GM23338 (cell line): ENCODE measurements at regions not wholly inside any gene's neighbourhood (a gene's known extent, or its start where the extent isn't known, plus 50 kb on each side); places are given as distances from the start of the nearest gene placed in this dataset.

Experiments
- ATAC-seq: fragments of 200-7000 bp; cut with Tn5 transposase; 3 replicates; pipeline ENCODE4 v1.9.1; 2020
- DNase-seq: peaks from one replicate; pipeline ENCODE4 v3.0.0-alpha.2; 2015; ENCODE audit warnings: low spot score
- H2AFZ ChIP-seq: fragments of 200-600 bp; sonication (generic); 2 replicates; pipeline ENCODE4 v1.8.0; 2016; ENCODE audit warnings: antibody characterized with exemption, mild to moderate bottlenecking, moderate library complexity
- H3F3A ChIP-seq: fragments of 200-600 bp; sonication (generic); replicated peaks from 2 replicates; pipeline ENCODE4 v1.8.0; 2017; ENCODE audit warnings: antibody characterized with exemption, mixed run types, low read depth
- H3K27ac ChIP-seq: fragments of 200-600 bp; sonication (generic); 2 replicates; pipeline ENCODE4 v1.6.1; 2016; ENCODE audit warnings: low read depth
- H3K27me3 ChIP-seq: fragments of 200-600 bp; sonication (generic); 2 replicates; pipeline ENCODE4 v1.8.0; 2016; ENCODE audit warnings: mild to moderate bottlenecking, mixed run types, moderate library complexity; ENCODE audit not compliant: insufficient read depth
- H3K36me3 ChIP-seq: fragments of 200-600 bp; sonication (generic); 2 replicates; pipeline ENCODE4 v1.8.0; 2016; ENCODE audit warnings: mild to moderate bottlenecking; ENCODE audit not compliant: insufficient read depth
- H3K4me1 ChIP-seq: fragments of 200-600 bp; sonication (generic); 2 replicates; pipeline ENCODE4 v1.8.0; 2016; ENCODE audit warnings: mild to moderate bottlenecking, moderate library complexity; ENCODE audit not compliant: insufficient read depth
- H3K4me2 ChIP-seq: fragments of 200-600 bp; sonication (generic); 2 replicates; pipeline ENCODE4 v1.7.1; 2017; ENCODE audit warnings: mixed run types
- H3K4me3 ChIP-seq: fragments of 200-600 bp; sonication (generic); 2 replicates; pipeline ENCODE4 v1.6.1; 2016; ENCODE audit warnings: mixed run types
- H3K79me2 ChIP-seq: fragments of 200-600 bp; sonication (generic); replicated peaks from 2 replicates; pipeline ENCODE4 v1.8.0; 2017; ENCODE audit warnings: mild to moderate bottlenecking; ENCODE audit not compliant: insufficient read depth
- H3K9me2 ChIP-seq: fragments of 200-600 bp; sonication (generic); 2 replicates; pipeline ENCODE4 v1.8.0; 2017; ENCODE audit not compliant: insufficient read depth
- H4K20me1 ChIP-seq: fragments of 200-600 bp; sonication (generic); replicated peaks from 2 replicates; pipeline ENCODE4 v1.8.0; 2017; ENCODE audit warnings: mild to moderate bottlenecking; ENCODE audit not compliant: insufficient read depth
- H3K27ac Mint-ChIP-seq: 2 replicates; pipeline ENCODE4 v1.8.0; 2020; ENCODE audit warnings: inconsistent platforms, mild to moderate bottlenecking, moderate library complexity, mixed read lengths
- H3K27me3 Mint-ChIP-seq: 3 replicates; pipeline ENCODE4 v1.8.0; 2022; ENCODE audit warnings: low read depth, mild to moderate bottlenecking, moderate library complexity, mixed read lengths, inconsistent platforms; ENCODE audit not compliant: insufficient read depth, poor library complexity
- H3K36me3 Mint-ChIP-seq: 3 replicates; pipeline ENCODE4 v1.8.0; 2021; ENCODE audit warnings: low read depth, mild to moderate bottlenecking, inconsistent platforms, moderate library complexity, mixed read lengths
- H3K4me1 Mint-ChIP-seq: 3 replicates; pipeline ENCODE4 v1.8.0; 2020; ENCODE audit warnings: mild to moderate bottlenecking, inconsistent platforms, mixed read lengths
- H3K4me3 Mint-ChIP-seq: 3 replicates; pipeline ENCODE4 v1.8.0; 2021; ENCODE audit warnings: moderate library complexity, mild to moderate bottlenecking, inconsistent platforms, mixed read lengths
- H3K9me3 Mint-ChIP-seq: 3 replicates; pipeline ENCODE4 v1.8.0; 2020; ENCODE audit warnings: moderate library complexity, mild to moderate bottlenecking, inconsistent platforms, mixed read lengths
- CREB1 ChIP-seq: fragments of 250-450 bp; sonication (Bioruptor Pico); IDR thresholded peaks from 2 replicates; pipeline ENCODE4 v1.5.0; 2020; ENCODE audit warnings: low read depth, mild to moderate bottlenecking, moderate library complexity
- CTCF ChIP-seq, 2 experiments: fragments of 200-600 bp in 1 of 2; sonication (generic) in 1 of 2; conservative IDR thresholded peaks; 2 replicates each; pipeline versions ENCODE4 v1.5.1 to v1.6.1; 2016 to 2017; ENCODE audit warnings: antibody characterized with exemption in 2 of 2, low read depth in 2 of 2, mild to moderate bottlenecking in 2 of 2, moderate library complexity in 1 of 2
- ETS1 ChIP-seq: IDR thresholded peaks from 2 replicates; pipeline ENCODE4 v1.6.1; 2016; ENCODE audit warnings: antibody characterized with exemption
- EZH2phosphoT487 ChIP-seq: fragments of 200-600 bp; sonication (generic); IDR thresholded peaks from one replicate; pipeline ENCODE4 v1.8.1; 2018; ENCODE audit warnings: antibody characterized with exemption; ENCODE audit not compliant: unreplicated experiment
- NANOG ChIP-seq: IDR thresholded peaks from 2 replicates; pipeline ENCODE4 v1.6.1; 2016; ENCODE audit warnings: antibody characterized with exemption, borderline replicate concordance
- STAT1 ChIP-seq: IDR thresholded peaks from one replicate; pipeline ENCODE4 v1.6.1; 2016; ENCODE audit warnings: antibody characterized with exemption; ENCODE audit not compliant: unreplicated experiment
- ZNF114 ChIP-seq: fragments of 250-450 bp; sonication (Bioruptor Pico); IDR thresholded peaks from 2 replicates; pipeline ENCODE4 v1.5.0; 2020; ENCODE audit warnings: mild to moderate bottlenecking, moderate library complexity
- ZNF462 ChIP-seq: fragments of 250-450 bp; sonication (Bioruptor Pico); IDR thresholded peaks from 2 replicates; pipeline ENCODE4 v1.5.0; 2020; ENCODE audit warnings: mild to moderate bottlenecking, moderate library complexity

GRCh38 chr9:23343226-23343625 is 482.8 kb downstream of the ELAVL2 start (continued):
- TF ChIP-seq ZNF462 (CRISPR knock-in tag) (no peak), ETS1 (no peak), CTCF (conservative IDR thresholded peaks at IDR 0.05; ENCODE audit: low read depth in 2 of 2) (no peak), CREB1 (no peak), STAT1 (no peak), ZNF114 (no peak), EZH2phosphoT487 (no peak)

- Mint-ChIP-seq H3K4me1 (no peaks in the 10 kb centered on the region), H3K36me3 (peaks cover 21% of the 10 kb centered on the region), H3K4me3 (no peak overlapping the region), H3K27me3 (peaks cover 2% of the 10 kb centered on the region), H3K27ac (no peak overlapping the region), H3K9me3 (peaks cover 41% of the 10 kb centered on the region)
- peaks cover 18% of the 10 kb centered on the region for H3K9me2 ChIP-seq
- no peaks in the 10 kb centered on the region for H4K20me1 ChIP-seq
- H3F3A ChIP-seq = no peaks in the 10 kb centered on the region
- ATAC-seq = no peak
- H3K4me2 ChIP-seq = no peak overlapping the region
- H3K4me3 ChIP-seq = no peak overlapping the region
- H2AFZ ChIP-seq = no peak overlapping the region
- H3K4me1 ChIP-seq = no peaks in the 10 kb centered on the region
- no peaks in the 10 kb centered on the region for H3K36me3 ChIP-seq
- H3K27ac ChIP-seq = no peak overlapping the region
- no peaks in the 10 kb centered on the region for H3K27me3 ChIP-seq
- no peak for DNase-seq
- H3K79me2 ChIP-seq = no peaks in the 10 kb centered on the region
- no peak for TF ChIP-seq EZH2phosphoT487
- no peak for TF ChIP-seq ZNF462 (CRISPR knock-in tag)
- no peak for TF ChIP-seq NANOG
Measured at GRCh38 chr9:23361096-23361495, 464.9 kb downstream of the ELAVL2 start.
